ENCODE measurements at regions not wholly inside any gene's neighbourhood (a gene's known extent, or its start where the extent isn't known, plus 50 kb on each side); places are given as distances from the start of the nearest gene placed in this dataset.

GRCh38 chr7:145511004-145511403 is 605.6 kb upstream of the CNTNAP2 start:
- TF ChIP-seq CTCF (conservative IDR thresholded peaks at IDR 0.05 in 1 of 2, IDR thresholded peaks at IDR 0.05 in 1 of 2; ENCODE audit: extremely low read depth in 1 of 2, insufficient read depth in 1 of 2, low read depth in 1 of 2, low read length in 2 of 2) = no peak
- no peak for TF ChIP-seq EZH2 (IDR thresholded peaks at IDR 0.05; ENCODE audit: borderline replicate concordance, low read length)
